Adrenal gland (tissue), 9 donors: ENCODE measurements at regions not wholly inside any gene's neighbourhood (a gene's known extent, or its start where the extent isn't known, plus 50 kb on each side); places are given as distances from the start of the nearest gene placed in this dataset.

Experiments used
- DNase-seq, 7 donors: peaks; one replicate each; pipeline ENCODE4 v3.0.0-alpha.2; 2019 to 2020
- H3K27ac ChIP-seq, 5 donors: fragments of 200-600 bp; sonication (generic) in 4 of 5; 1 replicate in 3 of 5; 2 replicates in 2 of 5; pipeline versions ENCODE4 v1.5.1 to v1.8.0; 2016 to 2020; ENCODE audit warnings: mild to moderate bottlenecking in 1 of 5
- H3K27me3 ChIP-seq: fragments of 200-600 bp; 2 replicates; pipeline ENCODE4 v1.8.0; 2021
- H3K36me3 ChIP-seq, 2 donors: fragments of 200-600 bp; replicated peaks in 1 of 2; 1 replicate in 1 of 2; 2 replicates in 1 of 2; pipeline versions ENCODE4 v1.5.1 to v1.8.0; 2018 to 2022
- H3K4me1 ChIP-seq, 2 donors: fragments of 200-600 bp; replicated peaks in 1 of 2; 1 replicate in 1 of 2; 2 replicates in 1 of 2; pipeline versions ENCODE4 v1.5.1 to v1.8.0; 2018 to 2021
- H3K4me3 ChIP-seq, 4 donors: fragments of 200-600 bp; sonication (generic) in 3 of 4; one replicate each; pipeline ENCODE4 v1.5.1; 2016 to 2018
- H3K9me3 ChIP-seq, 3 donors: fragments of 200-600 bp; sonication (generic) in 1 of 3; replicated peaks in 1 of 3; 1 replicate in 2 of 3; 2 replicates in 1 of 3; pipeline versions ENCODE4 v1.5.1 to v1.8.0; 2016 to 2021
- CTCF ChIP-seq, 6 experiments: fragments of 450-650 bp in 4 of 6; fragments of 200-600 bp in 2 of 6; sonication (generic) in 1 of 6; IDR thresholded peaks; 1 replicate in 5 of 6; 2 replicates in 1 of 6; pipeline versions ENCODE4 v1.5.1 to v1.8.0; 2016 to 2021; ENCODE audit warnings: antibody characterized with exemption in 6 of 6, mild to moderate bottlenecking in 2 of 6, moderate library complexity in 1 of 6
- POLR2A ChIP-seq, 2 donors: fragments of 450-650 bp; IDR thresholded peaks; one replicate each; pipeline ENCODE4 v1.6.1; 2017; ENCODE audit warnings: antibody characterized with exemption in 2 of 2, mild to moderate bottlenecking in 2 of 2, moderate library complexity in 1 of 2
- WGBS, 4 donors: extraction: QIAGEN DNeasy Blood & Tissue Kit in 2 of 4; methylation state at CpG; one replicate each; pipeline versions ENCODE4 v1.1.5 to v1.1.7; 2013 to 2017; 5-methylcytosine and 5-hydroxymethylcytosine counted together
- intact Hi-C, 2 donors: fragments of 100-400 bp; cut with DNase I; formaldehyde crosslinking; loops; one replicate each; pipeline versions ENCODE4 v1.14.1 to v1.15.0; 2022 to 2023
- donor health status: healthy with polysubstance abuse.
- donor health status: Bipolar disorder and iron deficiency.
- donor health status: DM: yes; HTN: yes; CAD: no.
- donor health status: DM: no; HTN: no; CAD: no.
- donor health status: DM: no; HTN: no; CAD: no.

DNA sequence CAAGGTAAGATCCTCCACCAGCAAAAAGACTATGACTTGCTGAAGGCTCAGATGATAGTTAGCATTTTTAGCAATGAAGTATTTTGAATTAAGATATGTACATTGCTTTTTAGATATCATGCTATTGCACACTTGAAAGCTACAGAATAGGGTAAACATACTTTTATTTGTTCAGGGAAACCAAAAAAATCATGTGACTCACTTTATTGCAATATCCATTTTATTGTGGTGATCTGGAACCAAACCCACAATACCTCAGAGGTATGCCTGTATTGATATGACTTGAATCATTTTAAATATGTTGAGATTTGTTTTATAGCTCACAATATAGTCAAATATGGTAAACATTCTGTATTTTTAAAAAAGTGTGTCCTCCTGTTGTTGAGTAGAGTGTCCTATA, 96.1 kb downstream of the DIO3 start:
- no peak for TF ChIP-seq CTCF (IDR thresholded peaks at IDR 0.05)
- TF ChIP-seq POLR2A (IDR thresholded peaks at IDR 0.05): no peak
- H3K4me3 ChIP-seq: no peak overlapping the region
- H3K4me1 ChIP-seq: no peaks in the 10 kb centered on the region
- no peak overlapping the region for H3K27ac ChIP-seq
- no peaks in the 10 kb centered on the region for H3K9me3 ChIP-seq
- DNase-seq: no peak
- no peaks in the 10 kb centered on the region for H3K36me3 ChIP-seq
- intact Hi-C loops: no loop called here
- no peaks in the 10 kb centered on the region for H3K27me3 ChIP-seq

DNA sequence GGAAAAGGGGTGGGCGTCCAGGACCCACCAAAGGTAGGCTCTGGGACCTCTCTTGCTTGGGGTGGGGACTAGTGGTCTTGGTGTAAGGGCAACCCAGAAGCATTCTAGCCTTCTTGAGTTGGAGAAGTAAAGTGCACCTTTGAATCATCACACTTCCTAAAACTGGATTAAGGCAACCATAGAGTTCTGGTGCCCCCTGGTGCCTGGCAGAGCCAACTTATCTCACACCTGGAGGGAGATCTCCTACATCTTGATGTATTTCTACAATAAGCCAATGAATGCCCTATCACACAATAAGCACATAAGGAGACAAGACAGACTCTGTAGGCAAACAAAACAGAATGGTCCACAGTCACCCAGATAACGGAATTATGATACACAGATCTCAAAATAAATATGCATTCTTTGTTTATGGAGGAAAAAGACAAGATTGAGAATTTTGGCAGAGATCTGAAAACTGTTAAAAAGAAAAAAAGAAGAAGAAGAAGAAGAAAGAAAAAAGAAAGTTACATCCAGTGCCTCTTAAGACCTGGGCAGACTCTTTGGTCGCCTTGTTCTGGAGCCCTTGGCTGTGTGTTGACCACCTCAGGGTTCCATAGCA, 95.9 kb upstream of the PPP2R5C start:
- TF ChIP-seq POLR2A (IDR thresholded peaks at IDR 0.05) (no peak), CTCF (IDR thresholded peaks at IDR 0.05) (peak in 5 of 6 experiments; percentile 19 to 54 (median 41))
- Histone ChIP-seq H3K36me3 (no peaks in the 10 kb centered on the region), H3K9me3 (peaks cover 0 to 11% (median 8%) of the 10 kb centered on the region in 3 donors), H3K4me1 (no peaks in the 10 kb centered on the region), H3K4me3 (no peak overlapping the region), H3K27ac (no peak overlapping the region), H3K27me3 (peaks cover 19% of the 10 kb centered on the region)
- WGBS, 4 donors: 40 to 44% (median 42%) methylated on average over 3 of the region's 3 CpGs
- DNase-seq: peak in 4 of 7 donors; percentile 5 to 71 (median 29)
- intact Hi-C loops: no loop called here

DNA sequence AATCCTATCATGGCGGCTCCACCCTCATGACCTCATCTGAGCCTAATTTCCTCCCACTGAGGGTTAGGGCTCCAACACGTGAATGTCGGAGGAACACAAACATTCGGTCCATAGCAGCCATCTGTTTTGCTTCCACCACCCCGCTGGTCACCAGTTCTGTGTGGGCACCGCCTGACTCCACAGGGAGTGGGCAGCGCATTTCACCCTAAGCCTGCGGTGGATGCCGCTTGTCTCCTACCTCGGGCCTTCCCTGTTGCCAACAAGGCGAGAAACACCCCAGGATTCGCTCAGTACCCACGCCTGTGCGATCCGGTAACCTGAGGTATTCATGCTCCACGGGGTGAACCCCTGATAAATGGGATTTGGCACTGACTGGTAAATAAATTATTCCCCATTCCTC, 95.2 kb upstream of the PPP2R5C start:
- Histone ChIP-seq H3K4me1 (no peaks in the 10 kb centered on the region), H3K27ac (no peak overlapping the region), H3K9me3 (peaks cover 0 to 11% (median 8%) of the 10 kb centered on the region in 3 donors), H3K36me3 (no peaks in the 10 kb centered on the region), H3K4me3 (no peak overlapping the region), H3K27me3 (peaks cover 19% of the 10 kb centered on the region)
- TF ChIP-seq POLR2A (IDR thresholded peaks at IDR 0.05): no peak
- no peak for TF ChIP-seq CTCF (IDR thresholded peaks at IDR 0.05)
- WGBS, 4 donors: 81 to 91% (median 84%) methylated on average over 5 to 16 of the region's 16 CpGs
- intact Hi-C loops: no loop called here
- DNase-seq: no peak

DNA sequence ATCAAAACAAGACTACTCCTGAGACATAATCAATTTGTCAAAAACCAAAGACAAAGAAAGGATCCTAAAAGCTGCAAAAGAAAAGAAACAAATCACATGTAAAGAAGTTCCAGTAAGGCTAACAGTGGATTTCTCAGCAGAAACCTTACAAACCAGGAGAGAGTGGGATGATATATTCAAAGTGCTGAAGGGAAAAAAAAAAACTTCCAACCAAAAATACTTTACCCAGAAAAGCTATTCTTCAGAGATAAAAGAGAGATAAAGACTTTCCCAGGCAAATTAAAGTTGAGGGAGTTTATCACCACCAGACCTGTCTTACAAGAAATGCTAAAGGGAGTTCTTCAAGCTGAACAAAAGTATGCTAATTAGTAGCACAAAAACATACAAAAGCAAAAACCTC, 91.9 kb upstream of the PPP2R5C start:
- H3K27ac ChIP-seq: no peak overlapping the region
- DNase-seq: no peak
- no peaks in the 10 kb centered on the region for H3K36me3 ChIP-seq
- peaks cover 0 to 11% (median 8%) of the 10 kb centered on the region in 3 donors for H3K9me3 ChIP-seq
- TF ChIP-seq CTCF (IDR thresholded peaks at IDR 0.05): no peak
- TF ChIP-seq POLR2A (IDR thresholded peaks at IDR 0.05): no peak
- intact Hi-C loops: no loop called here
- H3K4me3 ChIP-seq: no peak overlapping the region
- H3K4me1 ChIP-seq: no peaks in the 10 kb centered on the region
- H3K27me3 ChIP-seq: peaks cover 16% of the 10 kb centered on the region
